HCT116 (cell line): ENCODE measurements at regions not wholly inside any gene's neighbourhood (a gene's known extent, or its start where the extent isn't known, plus 50 kb on each side); places are given as distances from the start of the nearest gene placed in this dataset.

Experiments used
- ATAC-seq: fragments of 200-7000 bp; cut with Tn5 transposase; 2 replicates; pipeline ENCODE4 v1.9.1; 2020; ENCODE audit warnings: mild to moderate bottlenecking, moderate library complexity
- BruUV-seq: library from RNA; stranded (reverse); fragments of 400-500 nt; replicated peaks from 2 replicates; lab custom pipeline; 2021; lab: Mats Ljungman, UMichigan
- CTCF ChIA-PET: fragments of 300-600 bp; sonication (Branson Sonifier 250); formaldehyde crosslinking; loops from one replicate; lab custom pipeline; 2021; ENCODE audit warnings: antibody characterized with exemption; lab: Charles Lee
- POLR2A ChIA-PET: fragments of 300-600, 350-600 bp; sonication (Branson Sonifier 250); formaldehyde crosslinking; loops from one replicate; lab custom pipeline; 2021; ENCODE audit warnings: antibody characterized with exemption; lab: Charles Lee
- RAD21 ChIA-PET, 2 experiments: fragments of 300-600 bp; sonication (Branson Sonifier 250); formaldehyde crosslinking; loops; one replicate each; lab custom pipeline; 2023; ENCODE audit warnings: low total read pairs in 2 of 2; ENCODE audit not compliant: uncharacterized antibody in 2 of 2, unreplicated experiment in 2 of 2, low non-redundant PET in 1 of 2; lab: Charles Lee
- DNase-seq: peaks from one replicate; pipeline ENCODE4 v3.0.0-alpha.2; 2010; ENCODE audit warnings: low read depth, low spot score
- H2AFZ ChIP-seq: fragments of 200-600 bp; shearing (Covaris generic), sonication (generic); 2 replicates; pipeline ENCODE4 v1.6.1; 2017; ENCODE audit warnings: low read depth, mixed run types, mixed read lengths, antibody characterized with exemption, low read length; ENCODE audit not compliant: poor library complexity, severe bottlenecking
- H3K27ac ChIP-seq: 2 replicates; pipeline ENCODE4 v1.5.1; 2012; ENCODE audit warnings: low read depth, low read length
- H3K27me3 ChIP-seq: fragments of 200-600 bp; sonication (generic); 2 replicates; pipeline ENCODE4 v1.6.1; 2016; ENCODE audit warnings: mixed run types, low read length, mixed read lengths; ENCODE audit not compliant: insufficient read depth
- H3K36me3 ChIP-seq, 2 experiments: fragments of 200-500 bp in 1 of 2; fragments of 200-600 bp in 1 of 2; sonication (Bioruptor generic) in 1 of 2; sonication (generic) in 1 of 2; 2 replicates each; pipeline versions ENCODE4 v1.5.1 to v1.6.1; 2014 to 2016; ENCODE audit warnings: low read length in 2 of 2, inconsistent platforms in 1 of 2, mixed read lengths in 1 of 2, mixed run types in 1 of 2; ENCODE audit not compliant: insufficient read depth in 2 of 2, control insufficient read depth in 1 of 2
- H3K4me1 ChIP-seq, 2 experiments: fragments of 200-600 bp in 1 of 2; sonication (generic) in 1 of 2; 2 replicates each; pipeline versions ENCODE4 v1.5.1 to v1.6.1; 2012 to 2017; ENCODE audit warnings: low read length in 2 of 2, inconsistent platforms in 1 of 2, mild to moderate bottlenecking in 1 of 2, mixed read lengths in 1 of 2, mixed run types in 1 of 2, moderate library complexity in 1 of 2; ENCODE audit not compliant: insufficient read depth in 2 of 2, control insufficient read depth in 1 of 2
- H3K4me2 ChIP-seq: fragments of 200-600 bp; sonication (generic); 2 replicates; pipeline ENCODE4 v1.6.1; 2017; ENCODE audit warnings: mixed run types, low read length, mixed read lengths
- H3K4me3 ChIP-seq, 2 experiments: fragments of 200-600 bp in 1 of 2; sonication (generic) in 1 of 2; replicated peaks in 1 of 2; 2 replicates each; pipeline ENCODE4 v1.5.1; 2011 to 2016; ENCODE audit warnings: low read length in 2 of 2, control low read depth in 1 of 2, low read depth in 1 of 2, mild to moderate bottlenecking in 1 of 2, mixed read lengths in 1 of 2, mixed run types in 1 of 2
- H3K79me2 ChIP-seq: fragments of 200-600 bp; sonication (generic); 2 replicates; pipeline ENCODE4 v1.6.1; 2017; ENCODE audit warnings: mild to moderate bottlenecking, mixed run types, low read length, moderate library complexity, mixed read lengths; ENCODE audit not compliant: insufficient read depth
- H3K9ac ChIP-seq: fragments of 200-600 bp; sonication (generic); 2 replicates; pipeline ENCODE4 v1.6.1; 2016; ENCODE audit warnings: low read length, mixed read lengths
- H3K9me2 ChIP-seq: fragments of 200-600 bp; sonication (generic), shearing (Covaris generic); 2 replicates; pipeline ENCODE4 v1.6.1; 2017; ENCODE audit warnings: mixed run types, mild to moderate bottlenecking, moderate library complexity; ENCODE audit not compliant: insufficient read depth
- H3K9me3 ChIP-seq, 2 experiments: fragments of 200-500 bp in 1 of 2; fragments of 200-600 bp in 1 of 2; sonication (Bioruptor generic) in 1 of 2; sonication (generic) in 1 of 2; 2 replicates each; pipeline ENCODE4 v1.6.1; 2014 to 2017; ENCODE audit warnings: low read length in 2 of 2, mixed read lengths in 2 of 2, inconsistent platforms in 1 of 2, low read depth in 1 of 2, mild to moderate bottlenecking in 1 of 2, mixed run types in 1 of 2, moderate library complexity in 1 of 2; ENCODE audit not compliant: control insufficient read depth in 1 of 2, insufficient read depth in 1 of 2
- H4K20me1 ChIP-seq: fragments of 200-600 bp; sonication (generic), shearing (Covaris generic); 2 replicates; pipeline ENCODE4 v1.6.1; 2017; ENCODE audit warnings: mixed run types, mild to moderate bottlenecking, moderate library complexity; ENCODE audit not compliant: insufficient read depth
- CBX3 ChIP-seq: IDR thresholded peaks from 2 replicates; pipeline ENCODE4 v1.6.1; 2012; ENCODE audit warnings: low read depth
- CEBPB ChIP-seq: IDR thresholded peaks from 2 replicates; pipeline ENCODE4 v1.6.1; 2012; ENCODE audit warnings: low read depth
- EGR1 ChIP-seq: IDR thresholded peaks from 2 replicates; pipeline ENCODE4 v1.6.1; 2012; ENCODE audit warnings: low read depth
- ELF1 ChIP-seq: IDR thresholded peaks from 2 replicates; pipeline ENCODE4 v1.6.1; 2012; ENCODE audit warnings: low read depth, borderline replicate concordance
- EZH2 ChIP-seq: fragments of 200-600 bp; sonication (generic); IDR thresholded peaks from 2 replicates; pipeline ENCODE4 v1.6.1; 2017; ENCODE audit warnings: antibody characterized with exemption, mixed run types
- EZH2phosphoT487 ChIP-seq: fragments of 200-600 bp; IDR thresholded peaks from 2 replicates; pipeline ENCODE4 v1.6.1; 2018; ENCODE audit warnings: antibody characterized with exemption, borderline replicate concordance
- FOSL1 ChIP-seq: IDR thresholded peaks from 2 replicates; pipeline ENCODE4 v1.6.1; 2012; ENCODE audit warnings: low read depth
- MAX ChIP-seq: IDR thresholded peaks from 2 replicates; pipeline ENCODE4 v1.6.1; 2012
- POLR2A ChIP-seq: IDR thresholded peaks from 2 replicates; pipeline ENCODE4 v1.7.0; 2011; ENCODE audit warnings: borderline replicate concordance; ENCODE audit not compliant: insufficient read depth, insufficient read length; ENCODE audit errors: extremely low read depth
- SP1 ChIP-seq: IDR thresholded peaks from 2 replicates; pipeline ENCODE4 v1.6.1; 2012; ENCODE audit warnings: low read depth
- TCF7L2 ChIP-seq: IDR thresholded peaks from 2 replicates; pipeline ENCODE4 v1.7.0; 2011; ENCODE audit warnings: borderline replicate concordance, inconsistent platforms; ENCODE audit not compliant: insufficient read depth, insufficient read length; ENCODE audit errors: extremely low read depth
- ZFX ChIP-seq: fragments of 450-650 bp; IDR thresholded peaks from 2 replicates; pipeline ENCODE4 v1.6.1; 2017
- ZNF274 ChIP-seq: fragments of 200-500 bp; sonication (Bioruptor generic); IDR thresholded peaks from 2 replicates; pipeline ENCODE4 v1.6.1; 2014; ENCODE audit warnings: mild to moderate bottlenecking, low read depth, low read length, inconsistent platforms
- intact Hi-C: fragments of 100-400 bp; cut with micrococcal nuclease; formaldehyde crosslinking; loops from 2 replicates; pipeline ENCODE4 v1.10.0; 2022
- TF ChIP-seq, protein P1 (sequence below): IDR thresholded peaks from 2 replicates; pipeline ENCODE4 v1.6.1; 2011; ENCODE audit warnings: mild to moderate bottlenecking, low read length, moderate library complexity; ENCODE audit not compliant: insufficient replicate concordance; ENCODE audit errors: extremely low read depth

DNA sequence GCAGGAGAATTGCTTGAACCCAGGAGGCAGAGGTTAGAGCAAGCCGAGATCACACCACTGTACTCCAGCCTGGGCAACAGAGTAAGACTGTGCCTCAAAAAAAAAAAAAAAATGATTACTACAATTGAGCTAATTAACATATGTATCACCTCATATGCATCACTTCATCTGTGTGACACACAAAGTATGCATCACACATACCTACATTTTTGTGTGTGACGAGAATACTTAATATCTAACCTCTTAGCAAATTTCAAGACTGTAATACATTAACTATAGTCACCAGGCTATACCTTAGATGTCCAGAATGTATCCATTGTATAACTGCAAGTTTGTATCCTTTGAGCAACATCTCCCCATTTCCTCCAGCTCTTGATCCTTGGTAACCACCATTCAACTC lies 214.2 kb upstream of the MON1B start:
- Histone ChIP-seq H3K4me1 (no peaks in the 10 kb centered on the region), H3K9me2 (no peaks in the 10 kb centered on the region), H4K20me1 (no peaks in the 10 kb centered on the region), H3K4me2 (no peak overlapping the region), H3K79me2 (no peaks in the 10 kb centered on the region), H2AFZ (no peak overlapping the region), H3K27me3 (no peaks in the 10 kb centered on the region)
- intact Hi-C loops, result no loop called here
- BruUV-seq, result no TSS peak
- POLR2A ChIA-PET, result no interaction called here
- no peak for DNase-seq
- no peak for TF ChIP-seq SP1
- no peak for TF ChIP-seq ZFX
- no peak for TF ChIP-seq CEBPB
- TF ChIP-seq EZH2, result no peak
- TF ChIP-seq EGR1, result no peak
- no peak for TF ChIP-seq MAX
- no peak for TF ChIP-seq EZH2phosphoT487
- TF ChIP-seq FOSL1, result no peak
- no peak for TF ChIP-seq ELF1
- TF ChIP-seq TCF7L2, result no peak
- no peak for TF ChIP-seq CBX3
- TF ChIP-seq ZNF274, result no peak
- TF ChIP-seq POLR2A, result no peak
- TF ChIP-seq, protein P1, sequence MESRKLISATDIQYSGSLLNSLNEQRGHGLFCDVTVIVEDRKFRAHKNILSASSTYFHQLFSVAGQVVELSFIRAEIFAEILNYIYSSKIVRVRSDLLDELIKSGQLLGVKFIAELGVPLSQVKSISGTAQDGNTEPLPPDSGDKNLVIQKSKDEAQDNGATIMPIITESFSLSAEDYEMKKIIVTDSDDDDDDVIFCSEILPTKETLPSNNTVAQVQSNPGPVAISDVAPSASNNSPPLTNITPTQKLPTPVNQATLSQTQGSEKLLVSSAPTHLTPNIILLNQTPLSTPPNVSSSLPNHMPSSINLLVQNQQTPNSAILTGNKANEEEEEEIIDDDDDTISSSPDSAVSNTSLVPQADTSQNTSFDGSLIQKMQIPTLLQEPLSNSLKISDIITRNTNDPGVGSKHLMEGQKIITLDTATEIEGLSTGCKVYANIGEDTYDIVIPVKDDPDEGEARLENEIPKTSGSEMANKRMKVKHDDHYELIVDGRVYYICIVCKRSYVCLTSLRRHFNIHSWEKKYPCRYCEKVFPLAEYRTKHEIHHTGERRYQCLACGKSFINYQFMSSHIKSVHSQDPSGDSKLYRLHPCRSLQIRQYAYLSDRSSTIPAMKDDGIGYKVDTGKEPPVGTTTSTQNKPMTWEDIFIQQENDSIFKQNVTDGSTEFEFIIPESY, result no peak
- TF ChIP-seq, all 23 proteins: peak for 0
- ChIA-PET RAD21 (no interaction called here), CTCF (no interaction called here)
- no peak overlapping the region for H3K4me3 ChIP-seq
- H3K9me3 ChIP-seq, result no peaks in the 10 kb centered on the region
- ATAC-seq, result no peak
- no peaks in the 10 kb centered on the region for H3K36me3 ChIP-seq
- no peak overlapping the region for H3K27ac ChIP-seq
- no peak overlapping the region for H3K9ac ChIP-seq
